OCI-LY1 (cell line): ENCODE measurements at regions not wholly inside any gene's neighbourhood (a gene's known extent, or its start where the extent isn't known, plus 50 kb on each side); places are given as distances from the start of the nearest gene placed in this dataset.

Source experiments
- H2AFZ ChIP-seq: fragments of 200-600 bp; sonication (generic), shearing (Covaris generic); 2 replicates; pipeline ENCODE4 v1.6.0; 2014; ENCODE audit warnings: antibody characterized with exemption, mild to moderate bottlenecking, low read length
- H3F3A ChIP-seq: fragments of 200-600 bp; sonication (generic), shearing (Covaris generic); 2 replicates; pipeline ENCODE4 v1.6.0; 2014; ENCODE audit warnings: mild to moderate bottlenecking, antibody characterized with exemption, low read length, moderate library complexity; ENCODE audit not compliant: insufficient read depth
- H3K27ac ChIP-seq: fragments of 200-600 bp; sonication (generic); 2 replicates; pipeline ENCODE4 v1.5.1; 2014; ENCODE audit warnings: low read length, mixed run types, mild to moderate bottlenecking, low read depth; ENCODE audit not compliant: poor library complexity, severe bottlenecking
- H3K27me3 ChIP-seq: fragments of 200-600 bp; sonication (generic); 2 replicates; pipeline ENCODE4 v1.6.0; 2014; ENCODE audit warnings: antibody characterized with exemption, mild to moderate bottlenecking, low read length, moderate library complexity; ENCODE audit not compliant: insufficient read depth
- H3K36me3 ChIP-seq: fragments of 200-600 bp; sonication (generic); 2 replicates; pipeline ENCODE4 v1.6.1; 2014; ENCODE audit warnings: mild to moderate bottlenecking, antibody characterized with exemption, low read length, moderate library complexity, mixed read lengths; ENCODE audit not compliant: insufficient read depth
- H3K4me1 ChIP-seq: fragments of 200-600 bp; sonication (generic); 2 replicates; pipeline ENCODE4 v1.5.1; 2014; ENCODE audit warnings: mild to moderate bottlenecking, low read length, moderate library complexity; ENCODE audit not compliant: insufficient read depth, severe bottlenecking
- H3K4me2 ChIP-seq: fragments of 200-600 bp; sonication (generic), shearing (Covaris generic); 2 replicates; pipeline ENCODE4 v1.6.1; 2014; ENCODE audit warnings: low read length
- H3K4me3 ChIP-seq: fragments of 200-600 bp; sonication (generic); 2 replicates; pipeline ENCODE4 v1.5.1; 2014; ENCODE audit warnings: low read length, low read depth, mild to moderate bottlenecking, mixed read lengths; ENCODE audit not compliant: poor library complexity, severe bottlenecking
- H3K79me2 ChIP-seq: fragments of 200-600 bp; shearing (Covaris generic); 2 replicates; pipeline ENCODE4 v1.6.1; 2016; ENCODE audit warnings: mixed run types, low read length, mixed read lengths; ENCODE audit not compliant: insufficient read depth
- H3K9ac ChIP-seq: fragments of 200-600 bp; sonication (generic), shearing (Covaris generic); 2 replicates; pipeline ENCODE4 v1.6.1; 2014; ENCODE audit warnings: mild to moderate bottlenecking, low read length, mixed read lengths
- H3K9me2 ChIP-seq: fragments of 200-600 bp; sonication (generic), shearing (Covaris generic); 2 replicates; pipeline ENCODE4 v1.6.1; 2014; ENCODE audit warnings: low read depth, mild to moderate bottlenecking, low read length, mixed read lengths
- H3K9me3 ChIP-seq: fragments of 200-600 bp; shearing (Covaris generic); 2 replicates; pipeline ENCODE4 v1.6.1; 2014; ENCODE audit warnings: low read length, mixed read lengths
- H4K20me1 ChIP-seq: fragments of 200-600 bp; sonication (generic), shearing (Covaris generic); 2 replicates; pipeline ENCODE4 v1.6.0; 2016; ENCODE audit warnings: mild to moderate bottlenecking, low read length; ENCODE audit not compliant: insufficient read depth
- EZH2 ChIP-seq: fragments of 200-600 bp; sonication (generic), shearing (Covaris generic); IDR thresholded peaks from 2 replicates; pipeline ENCODE4 v1.8.0; 2017; ENCODE audit warnings: borderline replicate concordance, mixed run types, mild to moderate bottlenecking, antibody characterized with exemption, low read length, moderate library complexity, mixed read lengths
- TF ChIP-seq, protein P1 (sequence below): fragments of 200-600 bp; sonication (generic), shearing (Covaris generic); IDR thresholded peaks from 2 replicates; pipeline ENCODE4 v1.5.1; 2017; ENCODE audit warnings: mild to moderate bottlenecking, antibody characterized with exemption, low read length, moderate library complexity, mixed read lengths

DNA sequence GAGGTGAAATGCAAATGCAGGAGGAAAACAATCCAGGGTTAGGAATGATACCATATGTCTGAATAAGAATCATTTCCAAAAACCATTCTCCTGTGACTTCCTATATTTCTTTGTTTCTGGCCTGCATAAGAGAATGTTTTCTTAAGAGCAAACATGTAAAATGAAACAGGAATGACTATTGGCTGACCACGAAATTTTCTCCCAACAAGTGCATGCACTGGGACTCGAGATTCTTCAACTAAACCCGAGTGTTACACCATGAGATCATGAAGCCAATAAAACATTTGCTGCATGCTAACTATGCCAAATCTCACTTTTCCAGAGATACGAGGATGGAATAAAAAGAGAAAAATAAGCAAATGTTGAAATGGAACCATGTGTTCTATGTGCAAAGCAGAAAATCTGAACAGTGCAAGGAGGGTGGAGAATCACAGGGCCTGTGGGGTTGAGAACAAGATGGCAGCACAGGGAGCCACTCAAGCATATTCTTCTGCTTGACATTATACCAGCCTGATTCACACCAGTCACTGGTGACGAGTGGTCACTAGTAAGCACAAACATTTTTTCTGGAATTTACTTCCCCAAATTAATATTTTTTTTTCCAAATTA lies 212.2 kb upstream of the FOXA2 start:
- Histone ChIP-seq H3K4me3 (no peak overlapping the region), H3K9me2 (no peaks in the 10 kb centered on the region), H3K9me3 (no peaks in the 10 kb centered on the region), H3K27ac (no peak overlapping the region), H3K4me2 (no peak overlapping the region), H3K27me3 (no peaks in the 10 kb centered on the region), H3K9ac (no peak overlapping the region), H3K79me2 (no peaks in the 10 kb centered on the region), H3K4me1 (no peaks in the 10 kb centered on the region), H3F3A (no peaks in the 10 kb centered on the region), H4K20me1 (no peaks in the 10 kb centered on the region), H2AFZ (no peak overlapping the region), H3K36me3 (no peaks in the 10 kb centered on the region)
- no peak for TF ChIP-seq EZH2
- TF ChIP-seq, protein P1, sequence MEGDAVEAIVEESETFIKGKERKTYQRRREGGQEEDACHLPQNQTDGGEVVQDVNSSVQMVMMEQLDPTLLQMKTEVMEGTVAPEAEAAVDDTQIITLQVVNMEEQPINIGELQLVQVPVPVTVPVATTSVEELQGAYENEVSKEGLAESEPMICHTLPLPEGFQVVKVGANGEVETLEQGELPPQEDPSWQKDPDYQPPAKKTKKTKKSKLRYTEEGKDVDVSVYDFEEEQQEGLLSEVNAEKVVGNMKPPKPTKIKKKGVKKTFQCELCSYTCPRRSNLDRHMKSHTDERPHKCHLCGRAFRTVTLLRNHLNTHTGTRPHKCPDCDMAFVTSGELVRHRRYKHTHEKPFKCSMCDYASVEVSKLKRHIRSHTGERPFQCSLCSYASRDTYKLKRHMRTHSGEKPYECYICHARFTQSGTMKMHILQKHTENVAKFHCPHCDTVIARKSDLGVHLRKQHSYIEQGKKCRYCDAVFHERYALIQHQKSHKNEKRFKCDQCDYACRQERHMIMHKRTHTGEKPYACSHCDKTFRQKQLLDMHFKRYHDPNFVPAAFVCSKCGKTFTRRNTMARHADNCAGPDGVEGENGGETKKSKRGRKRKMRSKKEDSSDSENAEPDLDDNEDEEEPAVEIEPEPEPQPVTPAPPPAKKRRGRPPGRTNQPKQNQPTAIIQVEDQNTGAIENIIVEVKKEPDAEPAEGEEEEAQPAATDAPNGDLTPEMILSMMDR: no peak

DNA sequence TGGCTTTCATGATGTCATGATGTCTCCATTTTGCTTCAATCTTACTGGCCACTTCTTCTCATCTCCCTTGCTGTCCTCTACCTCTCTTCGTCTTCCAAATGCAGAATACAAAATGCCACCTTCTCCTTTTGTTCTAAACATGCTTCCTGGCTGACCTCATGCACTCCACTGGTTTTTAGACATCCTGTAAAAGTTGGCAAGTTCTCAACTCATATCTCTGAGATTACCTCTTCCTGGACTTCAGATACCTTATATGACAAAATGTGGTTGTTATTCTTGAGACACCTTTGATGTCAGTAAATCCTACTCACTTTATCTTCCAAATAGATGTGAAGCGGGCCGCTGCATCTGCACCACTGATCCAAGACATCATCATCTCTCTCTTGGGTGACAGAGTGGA lies 212.7 kb upstream of the FOXA2 start:
- Histone ChIP-seq H3K79me2 (no peaks in the 10 kb centered on the region), H3K9me3 (no peaks in the 10 kb centered on the region), H3F3A (no peaks in the 10 kb centered on the region), H3K27ac (no peak overlapping the region), H3K27me3 (no peaks in the 10 kb centered on the region), H2AFZ (no peak overlapping the region), H3K9ac (no peak overlapping the region), H3K4me1 (no peaks in the 10 kb centered on the region), H3K36me3 (no peaks in the 10 kb centered on the region), H3K9me2 (no peaks in the 10 kb centered on the region), H3K4me2 (no peak overlapping the region), H3K4me3 (no peak overlapping the region), H4K20me1 (no peaks in the 10 kb centered on the region)
- TF ChIP-seq EZH2: no peak
- TF ChIP-seq, protein P1: no peak

DNA sequence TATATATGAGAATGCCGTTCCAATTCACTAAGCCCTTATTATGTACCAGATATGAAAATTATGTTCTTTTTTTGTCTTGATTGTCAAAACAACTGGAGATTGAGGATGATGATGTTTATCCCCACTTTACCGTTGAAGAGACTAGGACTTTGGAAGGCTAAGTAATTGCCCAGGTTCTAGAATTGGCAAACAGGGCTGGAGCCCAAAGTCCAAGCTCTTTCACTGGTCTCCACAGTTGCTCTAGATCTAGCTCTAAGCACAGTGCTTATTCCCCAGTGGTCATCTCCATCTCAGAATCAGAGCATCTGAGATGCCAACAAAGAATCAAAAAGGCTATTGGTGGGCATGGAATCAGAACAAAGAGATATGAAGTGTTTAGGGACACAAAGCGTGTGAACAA lies 215.3 kb upstream of the FOXA2 start:
- Histone ChIP-seq H3K9ac (no peak overlapping the region), H3K4me2 (no peak overlapping the region), H3K36me3 (no peaks in the 10 kb centered on the region), H3F3A (no peaks in the 10 kb centered on the region), H3K9me3 (no peaks in the 10 kb centered on the region), H3K27ac (no peak overlapping the region), H3K4me3 (no peak overlapping the region), H3K4me1 (no peaks in the 10 kb centered on the region), H2AFZ (no peak overlapping the region), H3K79me2 (no peaks in the 10 kb centered on the region), H4K20me1 (no peaks in the 10 kb centered on the region), H3K27me3 (no peaks in the 10 kb centered on the region), H3K9me2 (no peaks in the 10 kb centered on the region)
- TF ChIP-seq, protein P1: no peak
- no peak for TF ChIP-seq EZH2
